Caco-2 (cell line): ENCODE measurements at regions not wholly inside any gene's neighbourhood (a gene's known extent, or its start where the extent isn't known, plus 50 kb on each side); places are given as distances from the start of the nearest gene placed in this dataset.

ENCODE experiments used
- BruUV-seq: library from RNA; stranded (reverse); fragments of 400-500 nt; replicated peaks from 2 replicates; lab custom pipeline; 2021; lab: Mats Ljungman, UMichigan
- CTCF ChIA-PET: fragments of 300-600 bp; sonication (Branson Sonifier 250); formaldehyde crosslinking; loops from one replicate; lab custom pipeline; 2022; ENCODE audit warnings: antibody characterized with exemption; lab: Charles Lee
- POLR2A ChIA-PET: fragments of 300-600 bp; sonication (Branson Sonifier 250); formaldehyde crosslinking; loops from one replicate; lab custom pipeline; 2022; ENCODE audit warnings: antibody characterized with exemption; lab: Charles Lee
- DNase-seq, 2 experiments: peaks; one replicate each; pipeline versions ENCODE4 v3.0.0 to v3.0.0-alpha.2; 2020 to 2022
- H3K27me3 ChIP-seq: replicated peaks from 2 replicates; pipeline ENCODE4 v1.6.0; 2011; ENCODE audit warnings: low read length; ENCODE audit not compliant: control insufficient read depth, insufficient read depth
- H3K36me3 ChIP-seq: 2 replicates; pipeline ENCODE4 v1.5.1; 2011; ENCODE audit warnings: low read length; ENCODE audit not compliant: control insufficient read depth, insufficient read depth
- H3K4me1 ChIP-seq: fragments of 250-450 bp; sonication (Bioruptor Pico); 2 replicates; pipeline ENCODE4 v1.5.1; 2020; ENCODE audit warnings: mild to moderate bottlenecking
- H3K4me3 ChIP-seq: 2 replicates; pipeline ENCODE4 v1.5.1; 2011; ENCODE audit warnings: low read depth, mild to moderate bottlenecking, control low read depth, low read length
- H3K9me3 ChIP-seq: fragments of 250-450 bp; sonication (Bioruptor Pico); 2 replicates; pipeline ENCODE4 v1.5.1; 2020; ENCODE audit warnings: mild to moderate bottlenecking, moderate library complexity
- H3K27ac Mint-ChIP-seq: one replicate; pipeline ENCODE4 v1.8.0; 2022; ENCODE audit warnings: mixed read lengths; ENCODE audit not compliant: unreplicated experiment
- H3K27me3 Mint-ChIP-seq: one replicate; pipeline ENCODE4 v1.8.0; 2022; ENCODE audit warnings: mixed read lengths; ENCODE audit not compliant: insufficient read depth, unreplicated experiment
- H3K36me3 Mint-ChIP-seq: one replicate; pipeline ENCODE4 v1.8.0; 2022; ENCODE audit warnings: mild to moderate bottlenecking, mixed read lengths; ENCODE audit not compliant: insufficient read depth, unreplicated experiment
- H3K4me1 Mint-ChIP-seq: one replicate; pipeline ENCODE4 v1.8.0; 2022; ENCODE audit warnings: low read depth, mixed read lengths; ENCODE audit not compliant: unreplicated experiment
- H3K4me3 Mint-ChIP-seq: one replicate; pipeline ENCODE4 v1.8.0; 2022; ENCODE audit warnings: mild to moderate bottlenecking, moderate library complexity, mixed read lengths; ENCODE audit not compliant: unreplicated experiment
- H3K9me3 Mint-ChIP-seq: one replicate; pipeline ENCODE4 v1.8.0; 2022; ENCODE audit warnings: mixed read lengths; ENCODE audit not compliant: unreplicated experiment
- intact Hi-C: fragments of 100-400 bp; cut with micrococcal nuclease; formaldehyde crosslinking; loops from one replicate; pipeline ENCODE4 v1.10.0; 2022; ENCODE audit not compliant: unreplicated experiment
- TF ChIP-seq, protein P1 (sequence below), 2 experiments: fragments of 200-600 bp in 1 of 2; IDR thresholded peaks; 1 replicate in 1 of 2; 2 replicates in 1 of 2; pipeline versions ENCODE4 v1.5.1 to v1.8.0; 2011 to 2022; ENCODE audit warnings: antibody characterized with exemption in 1 of 2, control low read depth in 1 of 2, inconsistent platforms in 1 of 2, low read depth in 1 of 2, low read length in 1 of 2, mild to moderate bottlenecking in 1 of 2, moderate library complexity in 1 of 2; ENCODE audit not compliant: insufficient read depth in 1 of 2, severe bottlenecking in 1 of 2, unreplicated experiment in 1 of 2

DNA sequence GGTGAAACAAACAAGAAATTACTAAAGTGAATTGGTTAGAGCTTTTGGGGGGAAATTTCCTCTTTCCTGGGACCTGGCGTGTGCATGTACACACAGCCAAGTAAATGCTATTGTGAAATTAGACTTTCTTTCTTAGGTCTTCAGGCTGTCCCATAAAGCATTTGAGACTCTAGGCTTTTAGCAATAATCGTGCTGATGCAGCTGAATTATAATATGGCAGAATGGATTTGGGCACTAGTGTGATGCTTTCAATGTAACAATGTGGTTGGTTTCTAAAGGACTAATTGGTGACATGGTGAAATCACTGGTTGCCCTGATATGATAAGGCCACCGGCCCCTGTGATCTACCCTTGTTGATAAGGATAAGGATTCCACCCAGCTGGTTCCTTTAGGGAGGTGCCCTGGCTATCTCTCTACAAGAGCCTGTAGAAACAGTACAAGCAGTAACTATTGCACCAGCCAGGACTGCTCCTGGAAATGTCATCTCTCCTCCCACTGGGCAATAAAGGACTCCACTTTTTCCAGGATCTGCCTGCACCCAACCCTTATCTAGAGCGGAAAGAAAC, 164.1 kb downstream of the TFAP2A start:
- Mint-ChIP-seq H3K9me3 (peaks cover 21% of the 10 kb centered on the region), H3K36me3 (no peaks in the 10 kb centered on the region), H3K27me3 (no peaks in the 10 kb centered on the region), H3K4me1 (peaks cover 17% of the 10 kb centered on the region), H3K4me3 (no peak overlapping the region), H3K27ac (peak overlapping the region; percentile 27)
- Histone ChIP-seq H3K4me1 (peaks cover 17% of the 10 kb centered on the region; the same call in 1 of the 2 replicates), H3K4me3 (no peak overlapping the region), H3K36me3 (no peaks in the 10 kb centered on the region), H3K9me3 (no peaks in the 10 kb centered on the region), H3K27me3 (no peaks in the 10 kb centered on the region)
- peak; percentile 60 to 65 for DNase-seq
- no TSS peak for BruUV-seq
- CTCF ChIA-PET: no interaction called here
- POLR2A ChIA-PET: no interaction called here
- intact Hi-C loops: loop anchor here (10.0 kb wide), 1 partner anchor 216 kb away; no protein-coding TSS in a partner anchor
- TF ChIP-seq, protein P1, sequence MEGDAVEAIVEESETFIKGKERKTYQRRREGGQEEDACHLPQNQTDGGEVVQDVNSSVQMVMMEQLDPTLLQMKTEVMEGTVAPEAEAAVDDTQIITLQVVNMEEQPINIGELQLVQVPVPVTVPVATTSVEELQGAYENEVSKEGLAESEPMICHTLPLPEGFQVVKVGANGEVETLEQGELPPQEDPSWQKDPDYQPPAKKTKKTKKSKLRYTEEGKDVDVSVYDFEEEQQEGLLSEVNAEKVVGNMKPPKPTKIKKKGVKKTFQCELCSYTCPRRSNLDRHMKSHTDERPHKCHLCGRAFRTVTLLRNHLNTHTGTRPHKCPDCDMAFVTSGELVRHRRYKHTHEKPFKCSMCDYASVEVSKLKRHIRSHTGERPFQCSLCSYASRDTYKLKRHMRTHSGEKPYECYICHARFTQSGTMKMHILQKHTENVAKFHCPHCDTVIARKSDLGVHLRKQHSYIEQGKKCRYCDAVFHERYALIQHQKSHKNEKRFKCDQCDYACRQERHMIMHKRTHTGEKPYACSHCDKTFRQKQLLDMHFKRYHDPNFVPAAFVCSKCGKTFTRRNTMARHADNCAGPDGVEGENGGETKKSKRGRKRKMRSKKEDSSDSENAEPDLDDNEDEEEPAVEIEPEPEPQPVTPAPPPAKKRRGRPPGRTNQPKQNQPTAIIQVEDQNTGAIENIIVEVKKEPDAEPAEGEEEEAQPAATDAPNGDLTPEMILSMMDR (IDR thresholded peaks at IDR 0.05; ENCODE audit: insufficient read depth in 1 of 2, low read depth in 1 of 2, low read length in 1 of 2, severe bottlenecking in 1 of 2, unreplicated experiment in 1 of 2): no peak

DNA sequence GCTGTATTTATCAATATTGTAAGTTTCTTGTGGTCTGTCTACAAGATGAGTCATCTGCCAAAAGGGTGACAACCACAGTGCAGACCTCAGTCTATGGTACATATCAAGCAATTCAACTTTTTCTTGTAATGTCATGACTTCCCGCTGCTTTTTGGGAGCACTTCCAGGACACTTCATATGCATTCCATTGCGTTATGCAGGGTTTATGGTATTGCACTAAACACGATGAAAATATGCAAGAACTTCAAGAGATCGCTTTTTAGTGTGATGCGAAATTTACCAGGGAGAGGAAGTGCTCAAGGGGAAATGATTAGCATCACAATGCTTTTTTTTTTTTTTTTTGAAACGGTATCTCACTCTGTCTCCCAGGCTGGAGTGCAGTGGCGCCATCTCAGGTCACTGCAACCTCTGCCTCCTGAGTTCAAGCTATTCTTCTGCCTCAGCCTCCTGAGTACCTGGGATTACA, 166.5 kb downstream of the TFAP2A start:
- Mint-ChIP-seq H3K27ac (no peak overlapping the region), H3K9me3 (peaks cover 21% of the 10 kb centered on the region), H3K4me3 (no peak overlapping the region), H3K4me1 (peaks cover 17% of the 10 kb centered on the region), H3K36me3 (no peaks in the 10 kb centered on the region), H3K27me3 (no peaks in the 10 kb centered on the region)
- Histone ChIP-seq H3K4me3 (no peak overlapping the region), H3K27me3 (no peaks in the 10 kb centered on the region), H3K36me3 (no peaks in the 10 kb centered on the region), H3K9me3 (no peaks in the 10 kb centered on the region), H3K4me1 (peaks cover 13% of the 10 kb centered on the region; the same call in 1 of the 2 replicates)
- no TSS peak for BruUV-seq
- intact Hi-C loops: no loop called here
- no peak for DNase-seq
- ChIA-PET CTCF (no interaction called here), POLR2A (no interaction called here)
- TF ChIP-seq, protein P1 (IDR thresholded peaks at IDR 0.05; ENCODE audit: insufficient read depth in 1 of 2, low read depth in 1 of 2, low read length in 1 of 2, severe bottlenecking in 1 of 2, unreplicated experiment in 1 of 2): no peak

DNA sequence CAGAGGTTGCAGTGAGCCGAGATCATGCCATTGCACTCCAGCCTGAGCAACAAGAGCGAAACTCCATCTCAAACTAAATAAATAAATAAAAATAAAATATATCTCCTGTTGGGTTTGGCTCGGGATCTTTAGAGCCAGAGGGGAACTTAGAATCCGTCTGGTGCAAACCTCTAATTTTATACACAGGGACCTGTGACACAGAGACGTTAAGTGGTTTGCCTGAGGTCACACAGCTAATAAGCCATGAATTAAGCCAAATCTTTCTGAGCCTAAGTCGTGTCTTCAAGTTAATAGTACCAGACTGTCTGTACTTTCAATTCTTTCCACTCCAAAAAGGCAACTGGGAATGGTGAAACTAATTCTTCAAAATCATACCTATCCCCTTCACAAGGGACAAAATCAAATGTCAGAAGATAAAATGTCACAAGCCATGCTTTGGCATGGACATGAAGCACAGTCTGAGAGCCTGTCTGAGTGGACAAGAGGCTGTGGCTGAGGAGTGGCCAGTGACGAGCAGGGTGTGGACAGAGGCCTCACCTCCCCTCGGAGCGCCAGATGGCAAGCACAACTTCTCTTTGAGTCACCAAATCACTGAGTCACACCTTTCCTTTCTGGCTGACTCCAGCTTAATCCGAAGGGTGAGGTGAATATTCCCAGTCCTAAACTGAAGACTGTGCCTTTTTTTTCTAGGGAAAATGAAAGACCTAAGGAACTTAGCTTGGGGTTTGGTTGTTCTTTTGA, 177.4 kb downstream of the TFAP2A start:
- no peak for DNase-seq
- H3K4me1 Mint-ChIP-seq: no peaks in the 10 kb centered on the region

More for the DNA sequence above, 177.4 kb downstream of the TFAP2A start:
- intact Hi-C loops: no loop called here
- no peaks in the 10 kb centered on the region for H3K36me3 ChIP-seq
- H3K9me3 ChIP-seq: no peaks in the 10 kb centered on the region
- BruUV-seq: no TSS peak
- no peaks in the 10 kb centered on the region for H3K4me1 ChIP-seq
- Mint-ChIP-seq H3K36me3 (no peaks in the 10 kb centered on the region), H3K27me3 (no peaks in the 10 kb centered on the region), H3K9me3 (no peaks in the 10 kb centered on the region), H3K4me3 (no peak overlapping the region), H3K27ac (no peak overlapping the region)
- H3K4me3 ChIP-seq: no peak overlapping the region
- ChIA-PET POLR2A (no interaction called here), CTCF (no interaction called here)
- no peaks in the 10 kb centered on the region; the same call in 1 of the 2 replicates for H3K27me3 ChIP-seq
- TF ChIP-seq, protein P1 (IDR thresholded peaks at IDR 0.05; ENCODE audit: insufficient read depth in 1 of 2, low read depth in 1 of 2, low read length in 1 of 2, severe bottlenecking in 1 of 2, unreplicated experiment in 1 of 2): no peak
